A172 (cell line): ENCODE measurements at regions not wholly inside any gene's neighbourhood (a gene's known extent, or its start where the extent isn't known, plus 50 kb on each side); places are given as distances from the start of the nearest gene placed in this dataset.

Experiments used
- DNase-seq: peaks from one replicate; pipeline ENCODE4 v3.0.0-alpha.2; 2015; ENCODE audit warnings: low spot score

- DNase-seq, result no peak
These were observed 113.0 kb downstream of the DTHD1 start for GRCh38 chr4:36394352-36394903.

GRCh38 chr4:36399762-36400353 lies 118.4 kb downstream of the DTHD1 start:
- peak; percentile 39 for DNase-seq

GRCh38 chr4:36402008-36402758 lies 120.8 kb downstream of the DTHD1 start:
- DNase-seq, result no peak

GRCh38 chr4:36411338-36411737 lies 129.9 kb downstream of the DTHD1 start:
- DNase-seq, result no peak

GRCh38 chr4:36414248-36414647 lies 132.8 kb downstream of the DTHD1 start:
- DNase-seq, result peak; percentile 15

GRCh38 chr4:36417146-36417545 lies 135.7 kb downstream of the DTHD1 start:
- DNase-seq, result no peak

- DNase-seq, result no peak
These were observed 138.8 kb downstream of the DTHD1 start for GRCh38 chr4:36420111-36420679.

GRCh38 chr4:36422607-36423006 lies 141.2 kb downstream of the DTHD1 start:
- no peak for DNase-seq

- no peak for DNase-seq
These were observed 145.3 kb downstream of the DTHD1 start for GRCh38 chr4:36426741-36427140.

- no peak for DNase-seq
These were observed 146.3 kb downstream of the DTHD1 start for GRCh38 chr4:36427696-36428095.

GRCh38 chr4:36432586-36432985 lies 151.2 kb downstream of the DTHD1 start:
- DNase-seq, result no peak

- DNase-seq, result no peak
These were observed 158.1 kb downstream of the DTHD1 start for GRCh38 chr4:36439556-36439955.

GRCh38 chr4:36445480-36445879 lies 164.1 kb downstream of the DTHD1 start:
- no peak for DNase-seq

- peak; percentile 19 for DNase-seq
These were observed 164.9 kb downstream of the DTHD1 start for GRCh38 chr4:36446275-36446674.

GRCh38 chr4:36461344-36461743 lies 179.9 kb downstream of the DTHD1 start:
- no peak for DNase-seq

- DNase-seq, result no peak
These were observed 186.3 kb downstream of the DTHD1 start for GRCh38 chr4:36467670-36468069.

GRCh38 chr4:36471903-36472302 lies 190.5 kb downstream of the DTHD1 start:
- DNase-seq, result no peak

GRCh38 chr4:36476135-36476534 lies 194.7 kb downstream of the DTHD1 start:
- no peak for DNase-seq

GRCh38 chr4:36477861-36478260 lies 196.4 kb downstream of the DTHD1 start:
- DNase-seq, result no peak

- no peak for DNase-seq
These were observed 204.5 kb downstream of the DTHD1 start for GRCh38 chr4:36485885-36486284.

- no peak for DNase-seq
These were observed 208.4 kb downstream of the DTHD1 start for GRCh38 chr4:36489798-36490197.

- no peak for DNase-seq
These were observed 210.6 kb downstream of the DTHD1 start for GRCh38 chr4:36492041-36492440.

GRCh38 chr4:36492590-36492989 lies 211.2 kb downstream of the DTHD1 start:
- no peak for DNase-seq
